ENCODE measurements at regions not wholly inside any gene's neighbourhood (a gene's known extent, or its start where the extent isn't known, plus 50 kb on each side); places are given as distances from the start of the nearest gene placed in this dataset.

- no peak for TF ChIP-seq YY1 (IDR thresholded peaks at IDR 0.05; ENCODE audit: low read depth)
- TF ChIP-seq TEAD4 (IDR thresholded peaks at IDR 0.05) = 0 out of 2 replicates have a peak, but pooled peaks have one; percentile 10
- no peak for TF ChIP-seq EP300 (IDR thresholded peaks at IDR 0.05; ENCODE audit: borderline replicate concordance)
Observed at GRCh38 chr6:6741264-6741663, 152.7 kb downstream of the LY86 start.

- TF ChIP-seq CEBPB (IDR thresholded peaks at IDR 0.05) = no peak
- no peak for TF ChIP-seq YY1 (IDR thresholded peaks at IDR 0.05; ENCODE audit: low read depth)
- TF ChIP-seq EP300 (IDR thresholded peaks at IDR 0.05; ENCODE audit: borderline replicate concordance) = no peak
- TF ChIP-seq MAX (IDR thresholded peaks at IDR 0.05) = no peak
- TF ChIP-seq CREB1 (IDR thresholded peaks at IDR 0.05; ENCODE audit: low read depth) = no peak
- TF ChIP-seq USF1 (IDR thresholded peaks at IDR 0.05) = no peak
- no peak for TF ChIP-seq ZBTB7A (IDR thresholded peaks at IDR 0.05; ENCODE audit: low read depth)
- no peak for TF ChIP-seq TEAD4 (IDR thresholded peaks at IDR 0.05)
- TF ChIP-seq TCF12 (IDR thresholded peaks at IDR 0.05; ENCODE audit: low read depth) = no peak
- TF ChIP-seq REST (IDR thresholded peaks at IDR 0.05; ENCODE audit: low read depth) = no peak
- no peak for TF ChIP-seq FOXM1 (IDR thresholded peaks at IDR 0.05; ENCODE audit: borderline replicate concordance, low read depth)
Observed at GRCh38 chr6:6742535-6742934, 154.0 kb downstream of the LY86 start.

- TF ChIP-seq TEAD4 (IDR thresholded peaks at IDR 0.05) (no peak), MAX (IDR thresholded peaks at IDR 0.05) (no peak), REST (IDR thresholded peaks at IDR 0.05; ENCODE audit: low read depth) (no peak), USF1 (IDR thresholded peaks at IDR 0.05) (no peak), YY1 (IDR thresholded peaks at IDR 0.05; ENCODE audit: low read depth) (no peak), EGR1 (IDR thresholded peaks at IDR 0.05) (no peak), ZBTB7A (IDR thresholded peaks at IDR 0.05; ENCODE audit: low read depth) (no peak), CEBPB (IDR thresholded peaks at IDR 0.05) (no peak), TCF12 (IDR thresholded peaks at IDR 0.05; ENCODE audit: low read depth) (no peak), FOXM1 (IDR thresholded peaks at IDR 0.05; ENCODE audit: borderline replicate concordance, low read depth) (no peak), TAF1 (IDR thresholded peaks at IDR 0.05; ENCODE audit: low read depth) (no peak)
Observed at GRCh38 chr6:6744551-6744950, 156.0 kb downstream of the LY86 start.

GRCh38 chr6:6746333-6746969, 157.9 kb downstream of the LY86 start:
- no peak for TF ChIP-seq NFIC (IDR thresholded peaks at IDR 0.05)
- no peak for TF ChIP-seq CEBPB (IDR thresholded peaks at IDR 0.05)
- no peak for TF ChIP-seq ZBTB7A (IDR thresholded peaks at IDR 0.05; ENCODE audit: low read depth)
- no peak for TF ChIP-seq USF1 (IDR thresholded peaks at IDR 0.05)
- no peak for TF ChIP-seq TAF1 (IDR thresholded peaks at IDR 0.05; ENCODE audit: low read depth)
- TF ChIP-seq TCF12 (IDR thresholded peaks at IDR 0.05; ENCODE audit: low read depth) = no peak
- TF ChIP-seq RAD21 (IDR thresholded peaks at IDR 0.05; ENCODE audit: low read depth) = no peak
- no peak for TF ChIP-seq CREB1 (IDR thresholded peaks at IDR 0.05; ENCODE audit: low read depth)
- TF ChIP-seq TEAD4 (IDR thresholded peaks at IDR 0.05) = no peak
- no peak for TF ChIP-seq EGR1 (IDR thresholded peaks at IDR 0.05)
- TF ChIP-seq REST (IDR thresholded peaks at IDR 0.05; ENCODE audit: low read depth) = no peak
- no peak for TF ChIP-seq EP300 (IDR thresholded peaks at IDR 0.05; ENCODE audit: borderline replicate concordance)
- no peak for TF ChIP-seq YY1 (IDR thresholded peaks at IDR 0.05; ENCODE audit: low read depth)
- TF ChIP-seq MAX (IDR thresholded peaks at IDR 0.05) = no peak
- no peak for TF ChIP-seq FOXM1 (IDR thresholded peaks at IDR 0.05; ENCODE audit: borderline replicate concordance, low read depth)

Measured in Ishikawa (cell line).